ENCODE measurements at regions not wholly inside any gene's neighbourhood (a gene's known extent, or its start where the extent isn't known, plus 50 kb on each side); places are given as distances from the start of the nearest gene placed in this dataset.

GRCh38 chr13:87314822-87315221 lies 356.3 kb upstream of the SLITRK5 start:
- no CpG with 5 or more reads among the region's 1 CpG for WGBS (ENCODE audit: insufficient coverage)
- Histone ChIP-seq H3K9me3 (ENCODE audit: control insufficient read depth, insufficient read depth, low read length) (no peaks in the 10 kb centered on the region), H3K27me3 (ENCODE audit: control insufficient read depth, insufficient read depth, low read length) (no peaks in the 10 kb centered on the region), H3K4me3 (ENCODE audit: low read length) (no peak overlapping the region), H3K27ac (ENCODE audit: low read length) (no peak overlapping the region), H3K36me3 (ENCODE audit: control insufficient read depth, insufficient read depth, low read length) (no peaks in the 10 kb centered on the region), H3K4me1 (ENCODE audit: control insufficient read depth, insufficient read depth, low read length) (no peaks in the 10 kb centered on the region)
- no peaks in the 10 kb centered on the region for H3K36me3 Mint-ChIP-seq
- no peaks in the 10 kb centered on the region for H3K27me3 Mint-ChIP-seq (ENCODE audit: low read depth in 2 of 2)
- no peak overlapping the region for H3K4me3 Mint-ChIP-seq
- no peak for TF ChIP-seq CTCF (IDR thresholded peaks at IDR 0.05)
- peaks cover 10 to 15% of the 10 kb centered on the region in 2 donors for H3K9me3 Mint-ChIP-seq
- intact Hi-C loops (cut with micrococcal nuclease), result no loop called here
- DNase-seq (no peak), ATAC-seq (no peak)
- no peak overlapping the region for H3K27ac Mint-ChIP-seq
- H3K4me1 Mint-ChIP-seq, result no peaks in the 10 kb centered on the region

GRCh38 chr13:87322386-87322785 lies 348.8 kb upstream of the SLITRK5 start:
- Histone ChIP-seq H3K4me3 (ENCODE audit: low read length) (no peak overlapping the region), H3K36me3 (ENCODE audit: control insufficient read depth, insufficient read depth, low read length) (no peaks in the 10 kb centered on the region), H3K27ac (ENCODE audit: low read length) (no peak overlapping the region), H3K4me1 (ENCODE audit: control insufficient read depth, insufficient read depth, low read length) (no peaks in the 10 kb centered on the region), H3K27me3 (ENCODE audit: control insufficient read depth, insufficient read depth, low read length) (no peaks in the 10 kb centered on the region), H3K9me3 (ENCODE audit: control insufficient read depth, insufficient read depth, low read length) (peaks cover 3% of the 10 kb centered on the region)
- no peaks in the 10 kb centered on the region for H3K36me3 Mint-ChIP-seq
- intact Hi-C loops (cut with micrococcal nuclease), result no loop called here
- no peaks in the 10 kb centered on the region for H3K27me3 Mint-ChIP-seq (ENCODE audit: low read depth in 2 of 2)
- 84% methylated on average over 3 of the region's 3 CpGs for WGBS (ENCODE audit: insufficient coverage)
- no peak for DNase-seq
- no peak for TF ChIP-seq CTCF (IDR thresholded peaks at IDR 0.05)
- no peak overlapping the region for H3K27ac Mint-ChIP-seq
- no peak for ATAC-seq
- H3K4me1 Mint-ChIP-seq, result no peaks in the 10 kb centered on the region
- no peak overlapping the region for H3K4me3 Mint-ChIP-seq
- H3K9me3 Mint-ChIP-seq, result peaks cover 4 to 8% of the 10 kb centered on the region in 2 donors

GRCh38 chr13:87324558-87324957 lies 346.6 kb upstream of the SLITRK5 start:
- no peak for DNase-seq
- Histone ChIP-seq H3K27ac (ENCODE audit: low read length) (no peak overlapping the region), H3K9me3 (ENCODE audit: control insufficient read depth, insufficient read depth, low read length) (peaks cover 3% of the 10 kb centered on the region), H3K4me1 (ENCODE audit: control insufficient read depth, insufficient read depth, low read length) (no peaks in the 10 kb centered on the region), H3K4me3 (ENCODE audit: low read length) (no peak overlapping the region), H3K27me3 (ENCODE audit: control insufficient read depth, insufficient read depth, low read length) (no peaks in the 10 kb centered on the region), H3K36me3 (ENCODE audit: control insufficient read depth, insufficient read depth, low read length) (no peaks in the 10 kb centered on the region)
- Mint-ChIP-seq H3K4me3 (no peak overlapping the region), H3K27ac (no peak overlapping the region), H3K36me3 (no peaks in the 10 kb centered on the region), H3K4me1 (no peaks in the 10 kb centered on the region), H3K9me3 (peaks cover 2 to 6% of the 10 kb centered on the region in 2 donors), H3K27me3 (ENCODE audit: low read depth in 2 of 2) (no peaks in the 10 kb centered on the region)
- no CpG with 5 or more reads among the region's 3 CpGs for WGBS (ENCODE audit: insufficient coverage)
- intact Hi-C loops (cut with micrococcal nuclease), result no loop called here
- no peak for TF ChIP-seq CTCF (IDR thresholded peaks at IDR 0.05)
- ATAC-seq, result no peak

GRCh38 chr13:87331178-87331577 lies 340.0 kb upstream of the SLITRK5 start:
- H3K27ac Mint-ChIP-seq, result no peak overlapping the region
- WGBS (ENCODE audit: insufficient coverage), result 60% methylated on average over 3 of the region's 3 CpGs

More at GRCh38 chr13:87331178-87331577, 340.0 kb upstream of the SLITRK5 start:
- DNase-seq (no peak), ATAC-seq (no peak)
- peaks cover 2 to 6% of the 10 kb centered on the region in 2 donors for H3K9me3 Mint-ChIP-seq
- no peaks in the 10 kb centered on the region for H3K36me3 Mint-ChIP-seq
- Histone ChIP-seq H3K4me1 (ENCODE audit: control insufficient read depth, insufficient read depth, low read length) (no peaks in the 10 kb centered on the region), H3K27ac (ENCODE audit: low read length) (no peak overlapping the region), H3K4me3 (ENCODE audit: low read length) (no peak overlapping the region), H3K27me3 (ENCODE audit: control insufficient read depth, insufficient read depth, low read length) (no peaks in the 10 kb centered on the region), H3K36me3 (ENCODE audit: control insufficient read depth, insufficient read depth, low read length) (no peaks in the 10 kb centered on the region), H3K9me3 (ENCODE audit: control insufficient read depth, insufficient read depth, low read length) (peaks cover 15% of the 10 kb centered on the region)
- no peak overlapping the region for H3K4me3 Mint-ChIP-seq
- H3K4me1 Mint-ChIP-seq, result no peaks in the 10 kb centered on the region
- intact Hi-C loops (cut with micrococcal nuclease), result no loop called here
- TF ChIP-seq CTCF (IDR thresholded peaks at IDR 0.05), result no peak
- no peaks in the 10 kb centered on the region for H3K27me3 Mint-ChIP-seq (ENCODE audit: low read depth in 2 of 2)
